A549 (cell line): ENCODE measurements at regions not wholly inside any gene's neighbourhood (a gene's known extent, or its start where the extent isn't known, plus 50 kb on each side); places are given as distances from the start of the nearest gene placed in this dataset.

Source experiments
- ATAC-seq, 2 experiments: fragments of 200-7000 bp in 1 of 2; fragments of >200 bp in 1 of 2; cut with Nextera tagmentation in 1 of 2; cut with Tn5 transposase in 1 of 2; 3 replicates each; pipeline versions ENCODE4 v1.8.0 to v1.9.1; 2018 to 2020; ENCODE audit warnings: mild to moderate bottlenecking in 1 of 2, moderate library complexity in 1 of 2
- CTCF ChIA-PET: fragments of 300-600 bp; sonication (Branson Sonifier 250); formaldehyde crosslinking; extraction: SDS; loops from one replicate; lab custom pipeline; 2021; ENCODE audit warnings: antibody characterized with exemption, inconsistent platforms; lab: Yijun Ruan, JAX
- POLR2A ChIA-PET: fragments of 350-600 bp; formaldehyde crosslinking; extraction: SDS; loops from one replicate; lab custom pipeline; 2021; ENCODE audit warnings: antibody characterized with exemption, inconsistent platforms; lab: Yijun Ruan, JAX
- DNase-seq, 2 experiments: peaks; one replicate each; pipeline versions ENCODE4 v3.0.0 to v3.0.0-alpha.2; 2011 to 2016; ENCODE audit warnings: low read depth in 1 of 2, low spot score in 1 of 2
- FAIRE-seq: peaks from 2 replicates; lab custom pipeline; 2011; peaks lifted over from hg19 to GRCh38; lab: Jason Lieb, UNC
- H3K27ac ChIP-seq, 2 experiments: fragments of >200 bp; sonication (Bioruptor Twin); formaldehyde crosslinking; 3 replicates each; pipeline ENCODE4 v1.5.1; 2016 to 2017
- H3K4me1 ChIP-seq: fragments of >200 bp; sonication (Bioruptor Twin); formaldehyde crosslinking; 3 replicates; pipeline ENCODE4 v1.6.1; 2016
- H3K4me2 ChIP-seq: fragments of >200 bp; sonication (Bioruptor Twin); formaldehyde crosslinking; 3 replicates; pipeline ENCODE4 v1.6.1; 2016
- H3K4me3 ChIP-seq: fragments of >200 bp; sonication (Bioruptor Twin); formaldehyde crosslinking; 3 replicates; pipeline ENCODE4 v1.5.1; 2016
- H3K9me3 ChIP-seq: fragments of >200 bp; sonication (Bioruptor Twin); formaldehyde crosslinking; 3 replicates; pipeline ENCODE4 v1.6.1; 2016
- CHD4 ChIP-seq: fragments of 200-600 bp; sonication (generic); IDR thresholded peaks from 2 replicates; pipeline ENCODE4 v1.6.1; 2016; ENCODE audit warnings: antibody characterized with exemption, mild to moderate bottlenecking, borderline replicate concordance
- CTCF ChIP-seq: fragments of >200 bp; sonication (Bioruptor Twin); formaldehyde crosslinking; IDR thresholded peaks from 3 replicates; pipeline ENCODE4 v1.5.1; 2016
- ELK1 ChIP-seq: fragments of 150-350 bp; IDR thresholded peaks from 2 replicates; pipeline ENCODE4 v1.6.1; 2014; ENCODE audit warnings: low read depth, mild to moderate bottlenecking, low read length
- EP300 ChIP-seq, 2 experiments: fragments of >200 bp; sonication (Bioruptor Twin); formaldehyde crosslinking; IDR thresholded peaks; 2 replicates in 1 of 2; 3 replicates in 1 of 2; pipeline ENCODE4 v1.6.1; 2016 to 2017
- FOSL2 ChIP-seq, 2 experiments: fragments of 450-650 bp in 1 of 2; fragments of >200 bp in 1 of 2; sonication (Bioruptor Twin) in 1 of 2; formaldehyde crosslinking; IDR thresholded peaks; 2 replicates each; pipeline versions ENCODE4 v1.5.0 to v1.6.1; 2016 to 2020; ENCODE audit warnings: mild to moderate bottlenecking in 1 of 2, moderate library complexity in 1 of 2
- FOXS1 ChIP-seq: fragments of 250-450 bp; sonication (Bioruptor Pico); IDR thresholded peaks from 2 replicates; pipeline ENCODE4 v1.5.0; 2020; ENCODE audit warnings: mild to moderate bottlenecking, moderate library complexity
- HDAC2 ChIP-seq: fragments of 200-600 bp; sonication (generic); IDR thresholded peaks from 2 replicates; pipeline ENCODE4 v1.6.1; 2016
- HEYL ChIP-seq: fragments of 250-450 bp; sonication (Bioruptor Pico); IDR thresholded peaks from 2 replicates; pipeline ENCODE4 v1.8.0; 2021; ENCODE audit warnings: mild to moderate bottlenecking, moderate library complexity
- HMGXB4 ChIP-seq: fragments of 250-450 bp; sonication (Bioruptor Pico); IDR thresholded peaks from 2 replicates; pipeline ENCODE4 v1.5.0; 2021; ENCODE audit warnings: mild to moderate bottlenecking, moderate library complexity, borderline replicate concordance
- HOXA7 ChIP-seq: fragments of 250-450 bp; sonication (Bioruptor Pico); IDR thresholded peaks from 2 replicates; pipeline ENCODE4 v1.5.0; 2020; ENCODE audit warnings: mild to moderate bottlenecking, moderate library complexity
- HOXB5 ChIP-seq: fragments of 250-450 bp; sonication (Bioruptor Pico); IDR thresholded peaks from 2 replicates; pipeline ENCODE4 v1.5.0; 2020; ENCODE audit warnings: mild to moderate bottlenecking, moderate library complexity
- KDM1A ChIP-seq: fragments of 200-600 bp; sonication (generic); IDR thresholded peaks from 2 replicates; pipeline ENCODE4 v1.6.1; 2016; ENCODE audit warnings: low read depth, mild to moderate bottlenecking
- MAFK ChIP-seq: fragments of 450-650 bp; IDR thresholded peaks from 2 replicates; pipeline ENCODE4 v1.6.1; 2014; ENCODE audit not compliant: partially characterized antibody
- NR3C1 ChIP-seq: fragments of >200 bp; sonication (Bioruptor Twin); formaldehyde crosslinking; IDR thresholded peaks from 3 replicates; pipeline ENCODE4 v1.6.1; 2017
- PHF8 ChIP-seq: fragments of 200-600 bp; sonication (generic); IDR thresholded peaks from 2 replicates; pipeline ENCODE4 v1.6.1; 2016; ENCODE audit warnings: low read depth, mild to moderate bottlenecking, antibody characterized with exemption, moderate library complexity, borderline replicate concordance
- POLR2A ChIP-seq: IDR thresholded peaks from 2 replicates; pipeline ENCODE4 v1.6.1; 2012; ENCODE audit warnings: mild to moderate bottlenecking, low read length
- RARB ChIP-seq: fragments of 250-450 bp; sonication (Bioruptor Pico); IDR thresholded peaks from 2 replicates; pipeline ENCODE4 v1.8.0; 2021; ENCODE audit warnings: mild to moderate bottlenecking, moderate library complexity
- RCOR1 ChIP-seq: fragments of 150-350 bp; IDR thresholded peaks from 2 replicates; pipeline ENCODE4 v1.6.1; 2014; ENCODE audit warnings: antibody characterized with exemption, low read length, low read depth
- SREBF2 ChIP-seq: fragments of 450-650 bp; IDR thresholded peaks from 2 replicates; pipeline ENCODE4 v1.6.1; 2014; ENCODE audit warnings: mild to moderate bottlenecking, moderate library complexity
- TFCP2L1 ChIP-seq: fragments of 250-450 bp; sonication (Bioruptor Pico); IDR thresholded peaks from 2 replicates; pipeline ENCODE4 v1.5.0; 2021; ENCODE audit warnings: mild to moderate bottlenecking
- TP53 ChIP-seq: fragments of 250-450 bp; sonication (Bioruptor Pico); IDR thresholded peaks from 2 replicates; pipeline ENCODE4 v1.5.0; 2021; ENCODE audit warnings: mild to moderate bottlenecking, moderate library complexity
- ZFP36 ChIP-seq: fragments of 450-650 bp; IDR thresholded peaks from 2 replicates; pipeline ENCODE4 v1.6.1; 2014; ENCODE audit warnings: borderline replicate concordance; ENCODE audit not compliant: partially characterized antibody
- WGBS: methylation state at CpG from one replicate; pipeline ENCODE4 v1.1.6; 2017; ENCODE audit errors: missing lambda C conversion rate; 5-methylcytosine and 5-hydroxymethylcytosine counted together
- TF ChIP-seq, protein P1 (sequence below): IDR thresholded peaks from 2 replicates; pipeline ENCODE4 v1.6.1; 2012

- Histone ChIP-seq H3K4me3 (no peak overlapping the region), H3K4me1 (no peaks in the 10 kb centered on the region)
- TF ChIP-seq HMGXB4 (CRISPR knock-in tag) = no peak
- no peak for TF ChIP-seq RARB (CRISPR knock-in tag)
- TF ChIP-seq FOSL2 (IDR thresholded peaks at IDR 0.05) = no peak
- TF ChIP-seq FOSL2 (CRISPR knock-in tag; IDR thresholded peaks at IDR 0.05) = no peak
- no peak for TF ChIP-seq ZFP36
- TF ChIP-seq HOXA7 = no peak
- no peak for TF ChIP-seq TP53 (CRISPR knock-in tag)
- TF ChIP-seq HOXB5 (CRISPR knock-in tag) = no peak
- TF ChIP-seq RCOR1 = no peak
- TF ChIP-seq SREBF2 = no peak
- no peak for TF ChIP-seq NR3C1
- TF ChIP-seq FOXS1 (CRISPR knock-in tag) = no peak
- TF ChIP-seq CTCF = no peak
- TF ChIP-seq, all 56 proteins: peak for 0
- ATAC-seq (no peak), DNase-seq (no peak), FAIRE-seq (no peak)
- H3K9me3 ChIP-seq = no peaks in the 10 kb centered on the region
- 62% methylated on average over 2 of the region's 2 CpGs for WGBS
- ChIA-PET CTCF (no interaction called here), POLR2A (no interaction called here)
- H3K4me2 ChIP-seq = no peak overlapping the region
- H3K27ac ChIP-seq = no peak overlapping the region
Measured at GRCh38 chr12:67582844-67583243, 65.7 kb upstream of the DYRK2 start.

- Histone ChIP-seq H3K4me1 (no peaks in the 10 kb centered on the region), H3K4me3 (no peak overlapping the region), H3K9me3 (no peaks in the 10 kb centered on the region), H3K4me2 (no peak overlapping the region), H3K27ac (no peak overlapping the region)
- DNase-seq (no peak), FAIRE-seq (no peak), ATAC-seq (no peak)
- TF ChIP-seq FOSL2 (IDR thresholded peaks at IDR 0.05) (no peak), FOSL2 (CRISPR knock-in tag; IDR thresholded peaks at IDR 0.05) (no peak), HEYL (CRISPR knock-in tag) (no peak), MAFK (peak; percentile 62), EP300 (IDR thresholded peaks at IDR 0.05) (no peak)
- TF ChIP-seq, protein P1, sequence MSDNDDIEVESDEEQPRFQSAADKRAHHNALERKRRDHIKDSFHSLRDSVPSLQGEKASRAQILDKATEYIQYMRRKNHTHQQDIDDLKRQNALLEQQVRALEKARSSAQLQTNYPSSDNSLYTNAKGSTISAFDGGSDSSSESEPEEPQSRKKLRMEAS = no peak
- 28% methylated on average over 4 of the region's 4 CpGs for WGBS
- ChIA-PET CTCF (no interaction called here), POLR2A (no interaction called here)
Measured at GRCh38 chr12:67586951-67587350, 61.6 kb upstream of the DYRK2 start.

GRCh38 chr12:67589078-67589477 lies 59.5 kb upstream of the DYRK2 start:
- no peaks in the 10 kb centered on the region for H3K4me1 ChIP-seq
- H3K27ac ChIP-seq = no peak overlapping the region
- no peak overlapping the region for H3K4me2 ChIP-seq
- POLR2A ChIA-PET = interaction anchor here (0.9 kb wide), 1 partner anchor 59 kb away, joined by 3 read pairs; the partner anchor contains the start of gene DYRK2
- CTCF ChIA-PET = interaction anchor here (1.3 kb wide), 1 partner anchor 29 kb away, joined by 4 read pairs; no protein-coding TSS in a partner anchor
- DNase-seq (no peak), FAIRE-seq (no peak), ATAC-seq (no peak)
- TF ChIP-seq PHF8 (no peak), KDM1A (no peak), TFCP2L1 (CRISPR knock-in tag) (no peak), TP53 (CRISPR knock-in tag) (no peak), ELK1 (no peak), RCOR1 (no peak), POLR2A (no peak), NR3C1 (no peak), CHD4 (no peak), HDAC2 (no peak), FOSL2 (IDR thresholded peaks at IDR 0.05) (no peak), FOSL2 (CRISPR knock-in tag; IDR thresholded peaks at IDR 0.05) (no peak)
- H3K4me3 ChIP-seq = no peak overlapping the region
- WGBS = 39% methylated on average over 3 of the region's 3 CpGs
- H3K9me3 ChIP-seq = no peaks in the 10 kb centered on the region
